ENCODE measurements at regions not wholly inside any gene's neighbourhood (a gene's known extent, or its start where the extent isn't known, plus 50 kb on each side); places are given as distances from the start of the nearest gene placed in this dataset.

GRCh38 chr6:74115674-74116073, 419.7 kb downstream of the CD109 start:
- TF ChIP-seq CTCF (IDR thresholded peaks at IDR 0.05) (no peak), POLR2A (IDR thresholded peaks at IDR 0.05) (no peak)
